GM18508 (cell line): ENCODE measurements at regions not wholly inside any gene's neighbourhood (a gene's known extent, or its start where the extent isn't known, plus 50 kb on each side); places are given as distances from the start of the nearest gene placed in this dataset.

ENCODE experiments used
- ATAC-seq: cut with Tn5 transposase; IDR thresholded peaks from one replicate; pipeline ENCODE4 v1.9.1; 2021; ENCODE audit warnings: moderate number of reproducible peaks; ENCODE audit not compliant: insufficient read depth, unreplicated experiment

DNA sequence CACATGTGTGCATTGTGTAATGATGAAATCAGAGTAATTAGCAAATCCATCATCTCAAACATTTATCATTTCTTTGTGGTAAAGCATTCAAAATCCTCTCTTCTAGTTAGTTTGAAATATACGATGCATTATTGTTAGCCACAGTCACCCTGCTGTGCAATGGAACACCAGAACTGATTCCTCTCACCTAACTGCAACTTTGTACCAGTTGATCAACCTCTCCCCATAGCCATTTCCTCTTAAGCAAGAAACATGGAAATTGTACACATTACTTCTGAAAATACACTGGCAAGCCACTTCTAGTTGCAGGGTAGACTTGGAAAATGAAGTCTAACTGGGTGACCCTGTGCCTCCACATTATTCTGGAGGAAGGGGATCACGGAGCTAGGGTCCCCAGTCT, 58.1 kb upstream of the ESR1 start:
- ATAC-seq, result no peak

DNA sequence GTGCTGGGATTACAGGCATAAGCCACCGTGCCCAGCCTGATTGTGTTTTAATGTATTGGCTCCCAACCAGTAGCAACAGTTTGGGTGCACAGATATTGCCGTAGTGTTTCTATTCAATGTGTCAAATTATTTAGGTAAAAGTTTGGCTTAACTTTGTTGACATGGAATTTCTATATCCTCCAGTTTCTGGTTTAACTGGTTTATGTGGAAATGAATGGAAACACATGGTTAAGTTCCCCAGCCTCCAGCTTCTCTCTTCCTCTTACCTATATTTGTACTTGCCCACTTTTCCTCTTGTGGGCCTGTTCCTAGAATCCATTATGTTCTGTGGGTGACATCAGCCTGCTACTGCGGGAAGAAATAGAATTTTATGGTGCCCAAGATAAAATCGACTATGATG, 53.9 kb upstream of the ESR1 start:
- ATAC-seq, result no peak

DNA sequence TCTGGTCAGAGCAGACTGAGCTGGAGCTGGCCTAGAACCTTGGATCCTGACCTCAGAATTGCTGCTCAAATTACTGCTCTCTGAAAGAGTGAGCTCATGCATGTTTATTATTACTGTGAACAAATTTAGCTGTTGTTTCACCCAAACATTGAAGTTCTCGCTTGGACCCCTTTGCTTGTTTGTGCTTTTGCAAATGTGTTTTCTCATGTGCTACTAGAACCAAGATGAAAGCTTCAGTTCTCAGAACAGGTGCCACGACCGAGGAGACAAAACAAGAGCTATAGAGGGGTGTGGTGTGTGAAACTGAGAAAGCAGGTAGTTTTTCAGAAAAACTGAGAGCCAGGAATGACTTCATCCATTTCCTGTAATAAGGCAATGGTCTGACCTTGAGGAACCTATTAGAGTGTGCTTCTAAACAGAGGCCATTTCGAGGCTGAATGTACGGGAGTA, 50.0 kb upstream of the ESR1 start:
- ATAC-seq, result peak; percentile 96
